ENCODE measurements at regions not wholly inside any gene's neighbourhood (a gene's known extent, or its start where the extent isn't known, plus 50 kb on each side); places are given as distances from the start of the nearest gene placed in this dataset.

DNA sequence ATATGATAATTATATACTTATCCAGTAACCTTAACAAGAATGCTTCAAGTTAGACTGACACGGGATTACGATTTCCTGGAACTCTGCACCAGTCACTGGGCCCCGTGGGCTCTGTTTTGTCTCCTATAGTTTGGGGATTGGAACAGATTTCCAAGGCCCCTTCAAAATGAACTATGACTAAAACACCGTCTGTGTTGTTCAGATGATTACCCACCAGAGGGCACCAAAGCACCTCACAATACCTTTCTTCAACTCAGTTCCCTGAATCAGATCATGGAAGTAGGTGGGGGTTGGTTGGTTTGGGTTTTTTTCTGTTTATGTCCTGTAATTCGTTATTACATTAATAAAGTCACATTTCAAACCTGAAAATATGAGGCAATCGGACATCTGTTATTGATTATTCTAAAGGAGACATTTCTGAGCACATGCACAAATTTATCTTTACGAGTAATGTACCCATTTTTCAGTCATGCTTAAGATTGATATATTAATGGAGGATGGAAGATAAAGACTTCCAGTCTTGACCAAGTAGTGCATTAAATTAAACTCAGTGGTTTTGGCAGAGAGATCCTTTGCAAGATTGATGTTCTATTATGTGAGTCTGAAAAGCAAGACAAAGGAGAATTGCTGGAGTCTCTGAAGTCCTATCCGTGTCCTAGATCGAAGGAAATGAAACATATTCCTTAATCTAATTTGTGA is 112.0 kb upstream of the COL21A1 start:
- peak; percentile 90 to 97 (median 96) for ATAC-seq
- 31% methylated on average over 9 of the region's 9 CpGs for WGBS (ENCODE audit: insufficient coverage, low coverage, low lambda C conversion rate, missing lambda C conversion rate)

DNA sequence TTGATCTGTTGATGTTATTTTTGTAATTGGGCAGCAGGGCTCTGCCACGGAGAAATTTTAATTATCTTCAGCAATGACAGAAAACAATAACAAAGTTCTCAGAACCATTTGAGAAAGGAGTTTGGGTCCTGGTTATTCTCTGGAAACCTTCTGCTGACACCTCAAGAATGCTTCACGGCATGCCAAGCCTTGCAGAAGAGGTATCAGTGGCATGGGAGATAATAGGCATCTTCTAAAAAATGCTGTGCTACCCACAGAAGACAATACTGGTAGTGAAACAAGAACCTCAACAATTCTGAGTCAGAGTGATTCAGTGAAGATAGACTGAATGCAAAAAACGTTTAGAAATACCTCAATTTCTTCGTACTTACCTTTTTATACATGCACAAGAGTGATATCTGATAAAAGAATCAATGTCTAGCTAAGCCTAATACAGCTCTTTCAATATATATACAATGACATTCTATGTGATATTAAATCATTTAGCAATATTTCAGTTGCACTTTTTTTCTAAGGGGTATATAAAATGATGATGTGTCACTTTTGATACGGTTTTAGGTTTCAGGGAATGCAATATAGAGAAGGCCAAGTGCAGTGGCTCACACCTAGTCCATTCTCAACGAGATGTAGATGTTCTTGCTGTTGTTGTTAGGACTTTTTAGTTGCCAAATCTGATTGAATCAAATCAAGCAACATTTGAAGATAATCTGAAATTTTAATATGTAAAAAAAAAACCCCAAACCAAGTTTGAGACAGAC is 110.4 kb upstream of the COL21A1 start:
- no peak for TF ChIP-seq CTCF (IDR thresholded peaks at IDR 0.05)
- TF ChIP-seq POLR2A (IDR thresholded peaks at IDR 0.05): no peak
- H3K27me3 ChIP-seq: no peaks in the 10 kb centered on the region
- H3K36me3 ChIP-seq: no peaks in the 10 kb centered on the region
- no peaks in the 10 kb centered on the region for H3K4me1 ChIP-seq
- DNase-seq (no peak), ATAC-seq (no peak)
- intact Hi-C loops (cut with DNase I): loop anchor here in 1 of 2 donors (10.0 kb wide), 1 partner anchor 237 kb away; no protein-coding TSS in a partner anchor
- WGBS (ENCODE audit: insufficient coverage, low coverage, low lambda C conversion rate, missing lambda C conversion rate): 48% methylated on average over 5 of the region's 6 CpGs
- H3K27ac ChIP-seq: no peak overlapping the region
- no peaks in the 10 kb centered on the region for H3K9me3 ChIP-seq
- no peak overlapping the region for H3K4me3 ChIP-seq

More for the DNA sequence above, 112.0 kb upstream of the COL21A1 start:
- TF ChIP-seq POLR2A (IDR thresholded peaks at IDR 0.05): no peak
- peak; percentile 74 to 95 (median 80) for TF ChIP-seq CTCF (IDR thresholded peaks at IDR 0.05)
- no peak overlapping the region for H3K27ac ChIP-seq
- peak in 1 of 3 donors; percentile 66 for DNase-seq
- no peaks in the 10 kb centered on the region for H3K4me1 ChIP-seq
- no peaks in the 10 kb centered on the region for H3K9me3 ChIP-seq
- intact Hi-C loops (cut with DNase I): loop anchor here in 1 of 2 donors (10.0 kb wide), 1 partner anchor 235 kb away; no protein-coding TSS in a partner anchor
- no peak overlapping the region for H3K4me3 ChIP-seq
- no peaks in the 10 kb centered on the region for H3K27me3 ChIP-seq
- H3K36me3 ChIP-seq: no peaks in the 10 kb centered on the region

DNA sequence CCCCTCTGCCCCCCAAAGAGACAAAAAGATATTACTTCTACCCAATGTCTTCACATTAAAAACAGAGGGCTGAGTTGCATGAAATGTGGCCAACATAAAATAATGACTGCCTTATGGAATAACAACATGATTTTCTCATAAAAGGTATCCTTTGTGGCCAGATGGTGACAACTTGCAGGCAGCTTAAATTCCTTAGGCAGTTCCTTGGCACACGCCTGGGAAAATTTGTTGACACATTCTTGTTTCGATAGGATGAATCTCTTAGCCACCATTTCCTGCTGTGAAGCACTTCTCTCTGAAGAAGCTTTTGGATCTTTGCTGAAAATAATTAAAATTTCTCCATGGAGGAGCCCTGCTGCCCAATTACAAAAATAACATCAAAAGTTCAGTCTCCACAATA is 109.0 kb upstream of the COL21A1 start:
- 29% methylated on average over 2 of the region's 2 CpGs for WGBS (ENCODE audit: insufficient coverage, low coverage, low lambda C conversion rate, missing lambda C conversion rate)
- intact Hi-C loops (cut with DNase I): loop anchor here in 1 of 2 donors (10.0 kb wide), 1 partner anchor 238 kb away; no protein-coding TSS in a partner anchor

GRCh38 chr6:56353860-56354259 is 106.5 kb upstream of the COL21A1 start:
- intact Hi-C loops (cut with DNase I): loop anchor here in 1 of 2 donors (10.0 kb wide), 1 partner anchor 241 kb away; no protein-coding TSS in a partner anchor
- Histone ChIP-seq H3K36me3 (no peaks in the 10 kb centered on the region), H3K4me1 (no peaks in the 10 kb centered on the region), H3K27ac (no peak overlapping the region), H3K27me3 (no peaks in the 10 kb centered on the region), H3K9me3 (no peaks in the 10 kb centered on the region), H3K4me3 (no peak overlapping the region)
- DNase-seq (no peak), ATAC-seq (no peak)
- TF ChIP-seq POLR2A (IDR thresholded peaks at IDR 0.05): no peak
- no peak for TF ChIP-seq CTCF (IDR thresholded peaks at IDR 0.05)

More for the DNA sequence above, 109.0 kb upstream of the COL21A1 start:
- no peak overlapping the region for H3K4me3 ChIP-seq
- no peak for DNase-seq
- TF ChIP-seq POLR2A (IDR thresholded peaks at IDR 0.05) (no peak), CTCF (IDR thresholded peaks at IDR 0.05) (no peak)
- H3K27me3 ChIP-seq: no peaks in the 10 kb centered on the region
- ATAC-seq: no peak
- H3K4me1 ChIP-seq: no peaks in the 10 kb centered on the region
- no peaks in the 10 kb centered on the region for H3K36me3 ChIP-seq
- no peaks in the 10 kb centered on the region for H3K9me3 ChIP-seq
- no peak overlapping the region for H3K27ac ChIP-seq

All from right lobe of liver (tissue), 6 donors.